ENCODE measurements at regions not wholly inside any gene's neighbourhood (a gene's known extent, or its start where the extent isn't known, plus 50 kb on each side); places are given as distances from the start of the nearest gene placed in this dataset.

GRCh38 chr14:89724628-89724960, 229.9 kb downstream of the EFCAB11 start:
- H3K36me3 ChIP-seq: no peaks in the 10 kb centered on the region
- H3K9me3 ChIP-seq: no peaks in the 10 kb centered on the region
- peaks cover 0 to 5% of the 10 kb centered on the region in 2 donors for H3K4me1 ChIP-seq
- no peaks in the 10 kb centered on the region for H3K27me3 ChIP-seq
- TF ChIP-seq CTCF (IDR thresholded peaks at IDR 0.05): no peak
- no peak overlapping the region for H3K27ac ChIP-seq
- no peak for DNase-seq (ENCODE audit: low spot score)
- no peak overlapping the region for H3K4me3 ChIP-seq

DNA sequence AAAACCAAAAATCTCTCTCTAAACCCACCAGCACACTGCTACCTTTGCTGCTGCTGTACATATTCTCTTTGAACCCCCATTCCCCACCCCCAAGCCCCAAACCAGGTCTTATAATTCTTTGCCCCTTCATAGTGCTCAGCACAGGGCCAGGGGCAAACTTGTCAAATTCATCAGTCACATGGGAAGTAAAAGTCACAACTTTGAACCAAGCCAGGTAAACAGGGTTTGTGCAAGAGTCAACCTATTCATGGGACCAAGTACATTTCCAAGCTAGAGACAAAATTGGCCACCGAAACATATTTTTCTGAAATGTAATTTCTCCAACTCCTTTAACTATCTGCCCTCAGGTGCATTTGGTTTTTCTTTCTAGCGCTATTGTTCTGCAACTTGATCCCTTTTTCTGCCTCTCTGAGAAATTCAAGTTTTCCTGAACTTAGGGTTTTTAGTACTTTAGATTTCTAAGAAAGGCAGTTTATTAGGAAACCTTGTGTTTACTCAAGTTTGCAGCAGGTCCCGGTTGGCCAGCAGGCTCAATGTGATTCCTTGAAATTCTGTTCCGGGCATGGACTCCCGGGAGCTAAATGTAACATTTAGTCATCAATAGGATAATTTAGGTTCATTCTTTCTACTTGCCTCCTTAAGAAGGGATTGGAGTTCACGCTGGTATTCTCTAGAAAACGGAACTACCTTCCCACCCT, 230.5 kb downstream of the EFCAB11 start:
- Histone ChIP-seq H3K4me1 (peaks cover 0 to 5% of the 10 kb centered on the region in 2 donors), H3K4me3 (no peak overlapping the region), H3K27ac (no peak overlapping the region), H3K36me3 (no peaks in the 10 kb centered on the region), H3K27me3 (no peaks in the 10 kb centered on the region), H3K9me3 (no peaks in the 10 kb centered on the region)
- no peak for TF ChIP-seq CTCF (IDR thresholded peaks at IDR 0.05)
- no peak for DNase-seq (ENCODE audit: low spot score)

- Histone ChIP-seq H3K27me3 (no peaks in the 10 kb centered on the region), H3K4me1 (peaks cover 0 to 5% of the 10 kb centered on the region in 2 donors), H3K9me3 (no peaks in the 10 kb centered on the region), H3K4me3 (no peak overlapping the region), H3K36me3 (no peaks in the 10 kb centered on the region), H3K27ac (no peak overlapping the region)
- TF ChIP-seq CTCF (IDR thresholded peaks at IDR 0.05): no peak
- DNase-seq (ENCODE audit: low spot score): no peak
These were observed 232.6 kb downstream of the EFCAB11 start for GRCh38 chr14:89721956-89722355.

DNA sequence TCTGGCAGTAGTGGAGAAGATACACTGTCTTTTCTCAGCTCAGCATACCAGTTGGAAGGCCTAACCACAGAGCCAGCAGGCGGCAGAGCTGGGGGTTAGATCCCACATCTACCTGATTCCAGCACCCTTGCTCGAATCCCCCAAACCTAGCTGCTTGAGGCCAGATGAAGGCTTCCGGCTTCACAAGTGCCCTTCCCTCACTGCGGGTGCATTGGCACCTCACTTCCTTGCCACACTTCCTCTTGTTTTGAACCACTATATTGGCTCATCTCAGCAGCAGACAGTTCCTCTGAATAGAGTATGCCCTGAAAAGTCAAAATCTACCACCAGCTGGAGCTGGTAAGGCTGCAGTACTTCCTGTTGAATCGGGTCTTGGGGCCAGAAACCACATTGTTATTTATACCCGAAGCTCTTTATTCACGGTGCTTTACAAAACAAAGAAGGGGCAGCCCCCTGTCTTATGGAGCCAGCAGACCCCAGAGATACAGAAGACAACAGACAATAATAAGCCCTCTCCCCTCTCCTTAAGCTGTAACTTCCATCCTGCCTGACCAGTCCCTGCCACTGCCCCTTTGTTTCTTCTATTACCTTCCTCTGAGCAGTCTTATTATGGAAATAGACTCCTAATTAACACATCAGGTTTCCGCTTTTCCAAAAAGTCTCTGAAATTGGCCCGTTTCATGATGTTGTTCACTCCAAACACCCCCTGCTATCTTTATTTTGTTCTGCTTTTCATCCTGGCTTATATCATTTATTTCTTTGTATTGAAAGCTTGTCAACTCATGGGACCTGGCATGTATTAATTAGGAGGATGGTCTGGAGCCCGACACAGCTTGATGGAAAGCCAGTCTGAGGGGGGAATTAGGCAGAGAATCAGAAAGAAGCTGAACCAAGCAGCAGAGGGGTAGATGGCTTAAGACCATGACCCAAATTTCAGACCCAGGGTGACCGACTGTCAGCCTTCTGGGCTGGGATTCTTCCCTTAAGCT, 233.5 kb downstream of the EFCAB11 start:
- Histone ChIP-seq H3K27ac (peak overlapping the region in 1 of 2 donors; percentile 18), H3K4me1 (peaks cover 0 to 5% of the 10 kb centered on the region in 2 donors)

GRCh38 chr14:89720076-89720687, 234.3 kb downstream of the EFCAB11 start:
- no peak for TF ChIP-seq CTCF (IDR thresholded peaks at IDR 0.05)
- Histone ChIP-seq H3K9me3 (no peaks in the 10 kb centered on the region), H3K27ac (peak overlapping the region in 1 of 2 donors; percentile 18), H3K4me1 (peaks cover 0 to 5% of the 10 kb centered on the region in 2 donors), H3K36me3 (no peaks in the 10 kb centered on the region), H3K27me3 (no peaks in the 10 kb centered on the region), H3K4me3 (no peak overlapping the region)
- DNase-seq (ENCODE audit: low spot score): no peak

More for the DNA sequence above, 233.5 kb downstream of the EFCAB11 start:
- H3K36me3 ChIP-seq: no peaks in the 10 kb centered on the region
- DNase-seq (ENCODE audit: low spot score): peak; percentile 64
- no peaks in the 10 kb centered on the region for H3K27me3 ChIP-seq
- no peak for TF ChIP-seq CTCF (IDR thresholded peaks at IDR 0.05)
- no peak overlapping the region for H3K4me3 ChIP-seq
- H3K9me3 ChIP-seq: no peaks in the 10 kb centered on the region
